H1 (cell line): ENCODE measurements at regions not wholly inside any gene's neighbourhood (a gene's known extent, or its start where the extent isn't known, plus 50 kb on each side); places are given as distances from the start of the nearest gene placed in this dataset.

Experiments used
- CTCF ChIA-PET: fragments of 300-600 bp; sonication (Branson Sonifier 250); formaldehyde crosslinking; loops from one replicate; lab custom pipeline; 2021; ENCODE audit not compliant: partially characterized antibody; lab: Charles Lee
- POLR2A ChIA-PET: fragments of 300-600 bp; sonication (Branson Sonifier 250); formaldehyde crosslinking; loops from one replicate; lab custom pipeline; 2021; ENCODE audit warnings: inconsistent platforms; ENCODE audit not compliant: partially characterized antibody; lab: Charles Lee
- DNase-seq, 2 experiments: peaks; one replicate each; pipeline versions ENCODE4 v3.0.0 to v3.0.0-alpha.2; 2010 to 2022; ENCODE audit warnings: low spot score in 2 of 2, low read depth in 1 of 2, mixed read lengths in 1 of 2
- FAIRE-seq: peaks from 2 replicates; lab custom pipeline; 2011; peaks lifted over from hg19 to GRCh38; lab: Jason Lieb, UNC
- H2AFZ ChIP-seq: 2 replicates; pipeline ENCODE4 v1.8.1; 2012; ENCODE audit warnings: low read length, inconsistent platforms
- H2AK5ac ChIP-seq: 2 replicates; pipeline ENCODE4 v1.6.1; 2013; ENCODE audit warnings: low read depth, low read length
- H2BK120ac ChIP-seq: replicated peaks from 2 replicates; pipeline ENCODE3; 2013; ENCODE audit warnings: low read depth, low read length, inconsistent platforms
- H2BK12ac ChIP-seq: 2 replicates; pipeline ENCODE4 v1.6.1; 2013; ENCODE audit warnings: low read depth, low read length
- H2BK15ac ChIP-seq: 2 replicates; pipeline ENCODE4 v1.6.1; 2013; ENCODE audit warnings: low read length
- H2BK20ac ChIP-seq: 2 replicates; pipeline ENCODE4 v1.6.1; 2013; ENCODE audit warnings: low read length
- H2BK5ac ChIP-seq: 2 replicates; pipeline ENCODE4 v1.6.1; 2013; ENCODE audit warnings: low read depth, low read length
- H3K14ac ChIP-seq: 2 replicates; pipeline ENCODE4 v1.6.1; 2013; ENCODE audit warnings: inconsistent platforms; ENCODE audit not compliant: insufficient read length
- H3K18ac ChIP-seq: 2 replicates; pipeline ENCODE4 v1.6.1; 2013; ENCODE audit warnings: low read length; ENCODE audit errors: extremely low read depth
- H3K23ac ChIP-seq: 2 replicates; pipeline ENCODE4 v1.6.1; 2013; ENCODE audit warnings: inconsistent platforms; ENCODE audit not compliant: insufficient read length
- H3K23me2 ChIP-seq: 2 replicates; pipeline ENCODE4 v1.6.1; 2013; ENCODE audit warnings: low read depth, low read length
- H3K27ac ChIP-seq: 2 replicates; pipeline ENCODE4 v1.6.1; 2011; ENCODE audit warnings: low read depth, low read length, inconsistent platforms
- H3K27me3 ChIP-seq, 4 experiments: replicated peaks in 1 of 4; 1 replicate in 1 of 4; 2 replicates in 3 of 4; pipeline versions ENCODE4 v1.6.1 to v1.8.1; 2011 to 2013; ENCODE audit warnings: low read length in 3 of 4, mild to moderate bottlenecking in 3 of 4, inconsistent platforms in 2 of 4, mixed read lengths in 2 of 4, moderate library complexity in 1 of 4; ENCODE audit not compliant: control insufficient read depth in 3 of 4, insufficient read depth in 3 of 4; ENCODE audit errors: extremely low read depth in 1 of 4
- H3K36me3 ChIP-seq, 4 experiments: 2 replicates each; pipeline versions ENCODE4 v1.6.1 to v1.8.1; 2011 to 2013; ENCODE audit warnings: mild to moderate bottlenecking in 4 of 4, low read length in 3 of 4, moderate library complexity in 2 of 4, control low read depth in 1 of 4, inconsistent platforms in 1 of 4; ENCODE audit not compliant: insufficient read depth in 4 of 4, control insufficient read depth in 2 of 4
- H3K4ac ChIP-seq: replicated peaks from 2 replicates; pipeline ENCODE3; 2013; ENCODE audit warnings: low read length, low read depth, mixed read lengths, inconsistent platforms; ENCODE audit not compliant: insufficient read length
- H3K4me1 ChIP-seq, 4 experiments: replicated peaks in 1 of 4; 1 replicate in 1 of 4; 2 replicates in 3 of 4; pipeline versions ENCODE4 v1.6.1 to v1.8.1; 2011 to 2013; ENCODE audit warnings: low read length in 3 of 4, inconsistent platforms in 2 of 4, mixed read lengths in 1 of 4; ENCODE audit not compliant: insufficient read depth in 4 of 4, control insufficient read depth in 3 of 4
- H3K4me2 ChIP-seq, 2 experiments: 2 replicates each; pipeline versions ENCODE4 v1.6.1 to v1.8.1; 2011 to 2013; ENCODE audit warnings: low read depth in 2 of 2, low read length in 2 of 2, control low read depth in 1 of 2, inconsistent platforms in 1 of 2, mild to moderate bottlenecking in 1 of 2; ENCODE audit not compliant: insufficient read depth in 1 of 2
- H3K4me3 ChIP-seq, 4 experiments: fragments of 200-600, 300-600 bp in 1 of 4; sonication (generic), shearing (Covaris generic), sonication (Bioruptor Twin) in 1 of 4; 2 replicates each; pipeline versions ENCODE4 v1.5.1 to v1.8.1; 2011 to 2016; ENCODE audit warnings: low read length in 4 of 4, low read depth in 3 of 4, control low read depth in 2 of 4, inconsistent platforms in 2 of 4, mild to moderate bottlenecking in 2 of 4, mixed read lengths in 1 of 4, moderate library complexity in 1 of 4; ENCODE audit not compliant: insufficient read depth in 2 of 4; ENCODE audit errors: extremely low read depth in 1 of 4
- H3K56ac ChIP-seq: replicated peaks from 2 replicates; pipeline ENCODE3; 2013; ENCODE audit warnings: low read depth, mild to moderate bottlenecking, mixed read lengths, low read length, inconsistent platforms; ENCODE audit not compliant: insufficient read length
- H3K79me1 ChIP-seq: 2 replicates; pipeline ENCODE4 v1.6.1; 2013; ENCODE audit warnings: low read depth, low read length, control low read depth
- H3K79me2 ChIP-seq, 2 experiments: 2 replicates each; pipeline versions ENCODE4 v1.6.1 to v1.8.1; 2012 to 2013; ENCODE audit warnings: low read length in 2 of 2, mild to moderate bottlenecking in 2 of 2, inconsistent platforms in 1 of 2; ENCODE audit not compliant: insufficient read depth in 2 of 2, control insufficient read depth in 1 of 2
- H3K9ac ChIP-seq, 4 experiments: replicated peaks in 1 of 4; 1 replicate in 1 of 4; 2 replicates in 3 of 4; pipeline versions ENCODE4 v1.6.1 to v1.8.1; 2011 to 2013; ENCODE audit warnings: low read depth in 3 of 4, low read length in 3 of 4, control low read depth in 2 of 4, mild to moderate bottlenecking in 2 of 4, moderate library complexity in 2 of 4, inconsistent platforms in 1 of 4; ENCODE audit errors: extremely low read depth in 1 of 4
- H3K9me3 ChIP-seq, 2 experiments: 2 replicates each; pipeline versions ENCODE4 v1.6.1 to v1.8.1; 2012 to 2013; ENCODE audit warnings: mild to moderate bottlenecking in 2 of 2, moderate library complexity in 2 of 2, control low read depth in 1 of 2, inconsistent platforms in 1 of 2, low read depth in 1 of 2, low read length in 1 of 2, mixed read lengths in 1 of 2; ENCODE audit not compliant: insufficient read depth in 2 of 2
- H4K20me1 ChIP-seq, 2 experiments: replicated peaks in 1 of 2; 2 replicates each; pipeline versions ENCODE3 to v1.8.1; 2011 to 2013; ENCODE audit warnings: inconsistent platforms in 2 of 2, low read length in 2 of 2, mild to moderate bottlenecking in 1 of 2; ENCODE audit not compliant: insufficient read depth in 2 of 2, control insufficient read depth in 1 of 2
- H4K5ac ChIP-seq: 2 replicates; pipeline ENCODE4 v1.6.1; 2013; ENCODE audit warnings: low read length, low read depth, mixed read lengths, inconsistent platforms; ENCODE audit not compliant: insufficient read length
- H4K8ac ChIP-seq: 2 replicates; pipeline ENCODE4 v1.8.0; 2013; ENCODE audit warnings: mild to moderate bottlenecking, moderate library complexity, low read length, inconsistent platforms; ENCODE audit not compliant: insufficient read depth; ENCODE audit errors: extremely low read depth
- H4K91ac ChIP-seq: replicated peaks from 2 replicates; pipeline ENCODE3; 2013; ENCODE audit warnings: low read length, mixed read lengths, inconsistent platforms; ENCODE audit not compliant: insufficient read length
- EZH2 ChIP-seq: fragments of 200-600 bp; sonication (generic); IDR thresholded peaks from 2 replicates; pipeline ENCODE4 v1.7.1; 2012; ENCODE audit warnings: low read depth, mild to moderate bottlenecking, moderate library complexity, low read length, inconsistent platforms; ENCODE audit not compliant: severe bottlenecking
- POLR2A ChIP-seq, 2 experiments: IDR thresholded peaks; 1 replicate in 1 of 2; 2 replicates in 1 of 2; pipeline ENCODE4 v1.6.1; 2011; ENCODE audit warnings: low read depth in 2 of 2, low read length in 2 of 2, mild to moderate bottlenecking in 2 of 2; ENCODE audit errors: control extremely low read depth in 1 of 2
- RAD21 ChIP-seq, 2 experiments: IDR thresholded peaks in 1 of 2; conservative IDR thresholded peaks in 1 of 2; 2 replicates each; pipeline ENCODE4 v1.6.1; 2011; ENCODE audit warnings: low read depth in 2 of 2, low read length in 2 of 2, improper control_type of control experiment in 1 of 2, inconsistent platforms in 1 of 2, mild to moderate bottlenecking in 1 of 2, moderate library complexity in 1 of 2
- SRF ChIP-seq: IDR thresholded peaks from 2 replicates; pipeline ENCODE4 v1.6.1; 2011; ENCODE audit warnings: mild to moderate bottlenecking, low read depth, low read length, moderate library complexity
- TBP ChIP-seq: IDR thresholded peaks from 2 replicates; pipeline ENCODE4 v1.6.1; 2011; ENCODE audit warnings: low read depth, low read length, improper control_type of control experiment
- WGBS, 2 experiments: shearing (Covaris generic) in 1 of 2; methylation state at CpG; one replicate each; pipeline versions ENCODE4 v1.1.6 to v1.1.7; 2013 to 2015; ENCODE audit warnings: low lambda C conversion rate in 2 of 2, mixed read lengths in 2 of 2, inconsistent platforms in 1 of 2, low coverage in 1 of 2, missing lambda C conversion rate in 1 of 2; ENCODE audit not compliant: insufficient replicate concordance in 2 of 2, insufficient coverage in 1 of 2, insufficient read length in 1 of 2; ENCODE audit errors: extremely low coverage in 1 of 2, missing lambda C conversion rate in 1 of 2; 5-methylcytosine and 5-hydroxymethylcytosine counted together
- TF ChIP-seq, protein P1 (sequence below): IDR thresholded peaks from 2 replicates; pipeline ENCODE4 v1.6.1; 2012; ENCODE audit warnings: low read length, inconsistent platforms
- TF ChIP-seq, protein P2 (sequence below): IDR thresholded peaks from 2 replicates; pipeline ENCODE4 v1.6.1; 2012; ENCODE audit warnings: inconsistent platforms

GRCh38 chr14:43041207-43041606, 1434.5 kb downstream of the LRFN5 start:
- Histone ChIP-seq H3K23ac (no peak overlapping the region), H3K27me3 (no peaks in the 10 kb centered on the region), H2AFZ (no peak overlapping the region), H2BK20ac (no peak overlapping the region), H3K9me3 (no peaks in the 10 kb centered on the region), H2BK5ac (no peak overlapping the region), H3K4me3 (no peak overlapping the region), H3K18ac (no peak overlapping the region), H3K56ac (no peak overlapping the region), H3K27ac (no peak overlapping the region), H3K4me2 (no peak overlapping the region), H4K20me1 (no peaks in the 10 kb centered on the region), H3K4me1 (no peaks in the 10 kb centered on the region), H4K5ac (no peak overlapping the region), H4K91ac (no peak overlapping the region), H2BK12ac (no peak overlapping the region), H3K4ac (no peak overlapping the region), H3K79me2 (no peaks in the 10 kb centered on the region), H3K9ac (no peak overlapping the region), H2AK5ac (no peak overlapping the region), H3K23me2 (no peaks in the 10 kb centered on the region), H3K14ac (no peak overlapping the region), H3K36me3 (no peaks in the 10 kb centered on the region), H4K8ac (no peak overlapping the region), H3K79me1 (no peaks in the 10 kb centered on the region), H2BK15ac (no peak overlapping the region), H2BK120ac (no peak overlapping the region)
- ChIA-PET CTCF (no interaction called here), POLR2A (no interaction called here)
- 94% methylated on average over 3 of the region's 3 CpGs; no CpG with 5 or more reads in 1 of the 2 experiments for WGBS, 2 experiments
- no peak for DNase-seq
- TF ChIP-seq EZH2 (no peak), SRF (no peak), POLR2A (IDR thresholded peaks at IDR 0.05; ENCODE audit: control extremely low read depth in 1 of 2, low read depth in 2 of 2, low read length in 2 of 2) (no peak), RAD21 (IDR thresholded peaks at IDR 0.05 in 1 of 2, conservative IDR thresholded peaks at IDR 0.05 in 1 of 2; ENCODE audit: low read depth in 2 of 2, low read length in 2 of 2) (no peak), TBP (no peak)
- TF ChIP-seq, protein P1, sequence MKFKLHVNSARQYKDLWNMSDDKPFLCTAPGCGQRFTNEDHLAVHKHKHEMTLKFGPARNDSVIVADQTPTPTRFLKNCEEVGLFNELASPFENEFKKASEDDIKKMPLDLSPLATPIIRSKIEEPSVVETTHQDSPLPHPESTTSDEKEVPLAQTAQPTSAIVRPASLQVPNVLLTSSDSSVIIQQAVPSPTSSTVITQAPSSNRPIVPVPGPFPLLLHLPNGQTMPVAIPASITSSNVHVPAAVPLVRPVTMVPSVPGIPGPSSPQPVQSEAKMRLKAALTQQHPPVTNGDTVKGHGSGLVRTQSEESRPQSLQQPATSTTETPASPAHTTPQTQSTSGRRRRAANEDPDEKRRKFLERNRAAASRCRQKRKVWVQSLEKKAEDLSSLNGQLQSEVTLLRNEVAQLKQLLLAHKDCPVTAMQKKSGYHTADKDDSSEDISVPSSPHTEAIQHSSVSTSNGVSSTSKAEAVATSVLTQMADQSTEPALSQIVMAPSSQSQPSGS, result no peak
- TF ChIP-seq, protein P2, sequence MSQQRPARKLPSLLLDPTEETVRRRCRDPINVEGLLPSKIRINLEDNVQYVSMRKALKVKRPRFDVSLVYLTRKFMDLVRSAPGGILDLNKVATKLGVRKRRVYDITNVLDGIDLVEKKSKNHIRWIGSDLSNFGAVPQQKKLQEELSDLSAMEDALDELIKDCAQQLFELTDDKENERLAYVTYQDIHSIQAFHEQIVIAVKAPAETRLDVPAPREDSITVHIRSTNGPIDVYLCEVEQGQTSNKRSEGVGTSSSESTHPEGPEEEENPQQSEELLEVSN, result no peak
- FAIRE-seq, result no peak
